GM18498 (cell line): ENCODE measurements at regions not wholly inside any gene's neighbourhood (a gene's known extent, or its start where the extent isn't known, plus 50 kb on each side); places are given as distances from the start of the nearest gene placed in this dataset.

Experiments
- ATAC-seq: cut with Tn5 transposase; IDR thresholded peaks from one replicate; pipeline ENCODE4 v1.9.1; 2021; ENCODE audit warnings: mild to moderate bottlenecking, moderate library complexity; ENCODE audit not compliant: unreplicated experiment

DNA sequence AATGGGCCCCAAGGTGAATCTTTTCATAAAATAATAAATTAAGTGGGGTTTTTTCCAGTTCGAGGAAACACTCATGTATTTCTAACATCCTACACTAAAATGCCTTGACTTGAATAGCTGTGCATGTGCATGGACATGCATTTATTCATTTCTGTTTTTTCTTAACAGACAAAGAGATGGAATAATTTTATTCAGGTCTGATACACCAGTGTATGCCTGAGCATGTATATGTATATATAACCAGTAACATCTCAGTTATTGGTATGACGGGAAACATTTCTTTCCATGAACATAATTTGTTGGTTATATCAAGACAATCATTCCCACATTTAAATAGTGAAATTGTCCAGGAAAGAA, 468.7 kb upstream of the TNP1 start:
- ATAC-seq = no peak

- ATAC-seq = no peak
These were observed 468.2 kb upstream of the TNP1 start for GRCh38 chr2:217327953-217328621.

GRCh38 chr2:217326238-217327022, 466.6 kb upstream of the TNP1 start:
- no peak for ATAC-seq

DNA sequence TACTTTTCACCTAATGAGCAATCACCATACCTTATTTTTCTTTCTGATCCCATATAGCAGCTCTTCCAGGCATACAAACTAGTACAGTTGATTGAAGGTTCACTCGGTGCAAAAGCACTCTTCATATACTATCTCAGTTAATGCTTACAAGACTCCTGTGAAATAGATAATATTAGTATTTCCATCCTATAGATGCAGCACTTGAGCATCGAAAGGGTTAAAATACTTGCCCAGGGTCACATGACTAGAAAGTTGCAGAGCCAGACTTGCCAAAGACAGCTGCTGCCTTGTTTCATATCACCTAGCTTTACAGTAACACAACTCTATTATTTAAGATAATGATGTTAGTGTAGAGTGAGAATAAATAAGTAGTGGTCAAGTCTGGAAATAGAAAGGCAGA, 466.0 kb upstream of the TNP1 start:
- no peak for ATAC-seq

GRCh38 chr2:217325251-217325650, 465.4 kb upstream of the TNP1 start:
- ATAC-seq = no peak

DNA sequence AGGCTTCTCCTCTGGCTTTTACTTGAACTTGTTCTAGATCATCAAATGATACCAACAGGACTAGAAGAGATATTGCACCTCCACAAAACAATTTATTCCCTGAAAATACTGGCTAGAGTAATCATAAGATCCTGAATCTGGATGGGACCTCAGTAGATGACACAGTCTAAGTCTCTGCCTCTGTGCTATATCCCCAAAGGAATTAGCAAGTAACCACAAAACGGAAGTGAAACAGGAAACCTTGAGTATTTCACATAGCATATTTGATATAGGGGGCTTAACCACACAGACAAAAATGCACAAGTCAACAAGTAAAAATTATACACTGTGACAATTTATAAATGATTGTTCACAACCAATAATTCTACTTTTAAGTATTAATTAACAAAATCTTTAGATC, 456.9 kb upstream of the TNP1 start:
- ATAC-seq = no peak

DNA sequence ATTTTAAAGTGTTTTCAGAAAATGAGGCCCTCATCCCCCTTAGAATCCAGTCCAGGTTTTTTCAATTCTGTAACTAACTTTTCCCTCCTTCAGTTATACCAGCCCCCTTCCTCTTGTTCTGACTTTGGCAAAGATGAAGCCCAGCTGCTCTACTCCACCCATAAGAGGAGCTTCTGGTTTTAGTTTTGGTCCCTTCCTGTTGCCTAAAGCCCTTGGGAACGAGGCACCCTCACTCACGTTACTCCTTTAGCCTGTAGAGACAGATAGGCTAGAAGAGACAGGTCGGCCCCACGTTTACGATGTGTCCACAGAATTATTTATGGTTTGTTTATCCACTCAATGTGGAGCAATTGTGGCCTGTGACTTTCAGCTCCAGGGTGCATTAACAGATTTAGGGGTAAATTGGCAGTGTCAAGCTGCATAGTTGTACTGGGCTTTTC, 454.2 kb upstream of the TNP1 start:
- no peak for ATAC-seq

GRCh38 chr2:217313386-217313785, 453.5 kb upstream of the TNP1 start:
- ATAC-seq = no peak

DNA sequence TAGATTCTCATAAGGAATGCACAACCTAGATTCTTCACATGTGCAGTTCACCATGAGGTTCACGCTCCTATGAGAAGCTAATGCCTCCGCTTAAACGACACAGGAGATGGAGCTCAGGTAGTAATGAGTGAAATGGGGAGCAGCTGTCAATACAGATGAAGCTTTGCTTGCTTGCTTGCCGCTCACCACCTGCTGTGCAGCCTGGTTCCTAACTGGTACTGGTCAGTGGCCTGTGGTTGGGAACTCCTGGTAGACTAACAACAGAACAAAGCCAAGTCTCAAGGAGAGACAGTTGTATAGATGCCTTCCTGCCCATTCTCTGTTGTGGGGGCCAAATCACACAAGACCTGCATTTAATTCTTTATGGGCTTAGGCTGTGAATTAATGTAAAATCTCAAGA, 449.2 kb upstream of the TNP1 start:
- ATAC-seq = no peak

GRCh38 chr2:217307023-217307422, 447.2 kb upstream of the TNP1 start:
- no peak for ATAC-seq

DNA sequence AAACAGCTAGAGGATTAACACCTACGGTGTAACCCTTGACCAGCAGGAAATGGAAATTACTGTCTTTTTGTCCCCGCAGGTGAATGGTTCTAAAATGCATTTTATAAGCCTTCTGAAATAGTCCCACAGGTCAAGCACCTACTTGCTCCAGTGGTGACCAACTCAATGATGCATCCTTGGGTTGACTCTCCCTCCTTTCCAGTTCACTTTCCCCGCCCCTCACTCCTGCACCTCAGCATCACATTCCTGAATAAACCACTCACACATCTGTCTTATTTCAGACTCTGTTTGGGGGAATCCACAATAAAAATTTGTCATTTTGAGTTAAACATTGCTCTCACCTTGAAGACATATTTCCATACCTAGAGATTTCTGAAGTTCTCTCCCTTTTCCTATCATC, 446.0 kb upstream of the TNP1 start:
- ATAC-seq = no peak

- no peak for ATAC-seq
These were observed 444.7 kb upstream of the TNP1 start for GRCh38 chr2:217304582-217304981.

DNA sequence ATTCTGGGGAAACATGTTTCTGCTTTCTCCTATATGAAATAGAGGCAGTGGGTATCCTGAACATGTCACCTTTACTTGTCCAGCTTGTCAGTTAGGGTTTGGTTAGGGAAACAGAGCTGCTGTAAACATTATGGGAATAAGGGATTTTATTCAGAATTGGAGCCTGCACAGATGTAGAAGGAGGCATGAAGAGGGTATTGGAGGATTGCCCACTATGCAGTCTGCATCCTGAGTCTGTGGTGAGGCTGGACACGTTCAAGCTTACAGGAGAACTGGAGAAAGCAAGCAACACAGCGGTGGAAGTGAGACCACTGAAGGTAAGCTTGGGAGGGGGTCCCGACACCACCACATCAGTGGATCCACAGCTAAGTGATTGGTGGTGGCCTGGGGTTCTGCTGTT, 443.0 kb upstream of the TNP1 start:
- ATAC-seq = no peak

DNA sequence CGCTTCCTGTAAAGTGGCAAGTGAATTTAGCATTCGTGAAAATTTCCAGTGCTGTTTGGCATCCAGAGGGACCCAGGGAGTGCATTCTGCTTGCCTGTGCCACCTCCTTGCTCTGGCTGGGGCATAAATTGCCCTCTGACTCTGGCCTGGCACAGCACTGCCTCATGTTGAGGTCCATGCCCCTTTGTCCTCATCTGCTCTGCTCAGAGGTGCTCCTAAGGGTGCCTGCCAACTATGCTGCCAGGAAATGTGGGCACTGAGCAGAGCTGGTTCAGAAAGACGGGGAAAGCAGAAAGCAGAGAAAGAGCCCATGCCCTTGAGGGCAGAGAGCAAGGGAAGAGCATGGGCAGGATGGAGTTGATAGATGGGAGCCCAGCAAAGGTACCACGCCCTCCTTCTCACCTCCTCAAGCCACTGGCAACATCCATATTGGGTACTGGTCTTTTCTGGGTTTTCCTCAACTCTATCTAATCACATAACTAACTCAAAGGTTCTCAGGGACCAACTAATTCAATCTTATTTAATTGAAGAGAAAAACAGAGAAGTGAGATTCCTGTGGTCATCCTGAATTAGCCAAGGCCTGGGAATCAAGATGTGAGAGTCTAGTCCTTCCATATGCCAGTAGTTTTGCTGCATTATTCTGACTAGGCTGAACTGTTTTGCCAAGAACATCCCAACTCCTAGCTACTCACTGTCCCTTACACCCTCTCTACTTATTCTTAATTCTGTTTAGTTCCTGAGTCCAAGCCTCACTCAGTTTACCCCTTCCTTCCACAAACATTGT, 441.5 kb upstream of the TNP1 start:
- ATAC-seq = no peak

DNA sequence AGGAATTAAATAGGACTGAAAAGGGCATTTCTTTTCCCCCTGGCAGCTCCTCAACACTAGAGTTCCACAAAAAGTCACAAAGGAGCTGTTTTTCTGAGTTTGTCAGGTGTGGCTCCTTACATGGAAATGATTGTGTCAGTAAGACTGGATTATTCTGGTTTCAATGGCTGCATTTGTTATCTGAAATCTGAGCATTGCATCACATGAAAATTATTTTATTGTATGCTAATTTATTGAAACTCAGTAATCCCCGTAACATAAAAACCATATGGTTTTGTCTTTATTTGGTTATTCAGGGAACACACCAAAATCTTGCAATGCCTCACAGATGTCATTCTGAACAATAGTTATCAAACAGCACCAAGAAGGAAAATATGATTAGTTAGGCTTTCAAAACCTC, 439.7 kb upstream of the TNP1 start:
- no peak for ATAC-seq

GRCh38 chr2:217297096-217297495, 437.2 kb upstream of the TNP1 start:
- no peak for ATAC-seq

DNA sequence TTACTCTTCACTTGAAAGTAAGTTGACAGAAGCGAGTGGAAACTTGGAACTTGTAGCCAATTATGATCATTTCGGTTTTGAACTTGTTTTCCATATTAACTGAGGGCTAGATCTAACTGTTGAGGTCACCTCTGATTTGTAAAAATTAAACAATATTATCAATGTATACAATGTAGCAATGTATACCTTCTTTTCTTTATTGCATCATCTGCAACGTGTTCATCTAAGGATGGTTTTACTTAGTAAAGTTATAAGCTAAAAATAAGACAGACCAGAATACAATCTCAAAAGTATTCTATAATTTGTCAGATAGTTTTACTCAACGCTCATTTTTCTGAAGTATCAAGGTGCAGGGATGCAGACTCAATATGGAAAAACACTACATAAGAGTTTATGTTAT, 435.0 kb upstream of the TNP1 start:
- ATAC-seq = no peak

GRCh38 chr2:217294211-217294610, 434.3 kb upstream of the TNP1 start:
- no peak for ATAC-seq

DNA sequence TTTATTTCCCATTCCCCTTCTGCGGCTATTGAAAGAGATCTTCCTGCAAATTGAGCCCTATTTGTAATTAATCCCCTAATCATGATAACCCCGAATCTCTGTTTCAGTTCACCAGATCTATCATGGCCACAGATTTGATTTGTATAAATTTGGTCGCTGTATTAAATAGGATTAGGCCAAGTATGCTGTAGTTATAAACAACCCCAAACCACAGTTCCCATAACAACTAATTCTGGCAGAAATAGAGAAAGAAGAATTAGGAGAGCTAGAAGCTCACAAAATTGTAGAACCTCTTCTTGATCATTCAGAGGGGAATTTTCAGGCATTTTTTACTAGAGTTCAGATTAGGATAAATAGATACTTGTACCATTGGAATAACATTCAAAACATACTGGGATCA, 433.7 kb upstream of the TNP1 start:
- no peak for ATAC-seq

GRCh38 chr2:217293046-217293445, 433.2 kb upstream of the TNP1 start:
- ATAC-seq = no peak

- no peak for ATAC-seq
These were observed 431.4 kb upstream of the TNP1 start for GRCh38 chr2:217291259-217291658.

GRCh38 chr2:217290467-217290866, 430.6 kb upstream of the TNP1 start:
- no peak for ATAC-seq
